Mesothelial cell of epicardium (in vitro differentiated cells): ENCODE measurements at regions not wholly inside any gene's neighbourhood (a gene's known extent, or its start where the extent isn't known, plus 50 kb on each side); places are given as distances from the start of the nearest gene placed in this dataset.
A peak's percentile ranks its signal among the peaks of the same experiment; 100 is the strongest.

Experiments used
- DNase-seq, 2 experiments: peaks; one replicate each; pipeline ENCODE4 v3.0.0; 2021; ENCODE audit warnings: low spot score in 2 of 2; ENCODE audit not compliant: unreplicated experiment in 2 of 2
- H3K27ac Mint-ChIP-seq: 2 replicates; pipeline ENCODE4 v1.8.0; 2021; ENCODE audit warnings: mixed read lengths
- H3K27me3 Mint-ChIP-seq: 2 replicates; pipeline ENCODE4 v1.8.0; 2021; ENCODE audit warnings: low read depth, mixed read lengths
- H3K36me3 Mint-ChIP-seq: 2 replicates; pipeline ENCODE4 v1.8.0; 2021; ENCODE audit warnings: mixed read lengths
- H3K4me1 Mint-ChIP-seq: 2 replicates; pipeline ENCODE4 v1.8.0; 2021; ENCODE audit warnings: mixed read lengths
- H3K4me3 Mint-ChIP-seq: 2 replicates; pipeline ENCODE4 v1.8.0; 2021; ENCODE audit warnings: mild to moderate bottlenecking, moderate library complexity, mixed read lengths
- H3K9me3 Mint-ChIP-seq: 2 replicates; pipeline ENCODE4 v1.8.0; 2021; ENCODE audit warnings: mixed read lengths
- CTCF ChIP-seq: fragments of 200-600 bp; sonication (generic); IDR thresholded peaks from one replicate; pipeline ENCODE4 v1.5.0; 2021; ENCODE audit warnings: antibody characterized with exemption; ENCODE audit not compliant: unreplicated experiment

GRCh38 chr5:13501176-13501575, 443.3 kb downstream of the DNAH5 start:
- Mint-ChIP-seq H3K27ac (no peak overlapping the region), H3K4me3 (no peak overlapping the region), H3K9me3 (no peaks in the 10 kb centered on the region), H3K4me1 (peaks cover 9% of the 10 kb centered on the region), H3K27me3 (peaks cover 3% of the 10 kb centered on the region), H3K36me3 (no peaks in the 10 kb centered on the region)
- no peak for DNase-seq
- no peak for TF ChIP-seq CTCF

GRCh38 chr5:13498279-13498678, 446.2 kb downstream of the DNAH5 start:
- H3K27ac Mint-ChIP-seq, result no peak overlapping the region

GRCh38 chr5:13488254-13488931, 456.1 kb downstream of the DNAH5 start:
- Mint-ChIP-seq H3K4me1 (no peaks in the 10 kb centered on the region), H3K27me3 (peaks cover 8% of the 10 kb centered on the region), H3K36me3 (no peaks in the 10 kb centered on the region), H3K4me3 (no peak overlapping the region), H3K9me3 (peaks cover 9% of the 10 kb centered on the region), H3K27ac (no peak overlapping the region)
- no peak for DNase-seq
- TF ChIP-seq CTCF, result no peak

More at GRCh38 chr5:13498279-13498678, 446.2 kb downstream of the DNAH5 start:
- DNase-seq, result no peak
- H3K4me1 Mint-ChIP-seq, result peaks cover 9% of the 10 kb centered on the region
- H3K9me3 Mint-ChIP-seq, result no peaks in the 10 kb centered on the region
- no peak for TF ChIP-seq CTCF
- H3K4me3 Mint-ChIP-seq, result no peak overlapping the region
- peaks cover 6% of the 10 kb centered on the region for H3K27me3 Mint-ChIP-seq
- no peaks in the 10 kb centered on the region for H3K36me3 Mint-ChIP-seq

- Mint-ChIP-seq H3K4me3 (no peak overlapping the region), H3K9me3 (no peaks in the 10 kb centered on the region), H3K36me3 (no peaks in the 10 kb centered on the region), H3K4me1 (no peaks in the 10 kb centered on the region), H3K27me3 (peaks cover 40% of the 10 kb centered on the region), H3K27ac (no peak overlapping the region)
- DNase-seq, result no peak
- no peak for TF ChIP-seq CTCF
These were observed 463.7 kb downstream of the DNAH5 start for GRCh38 chr5:13480834-13481233.

GRCh38 chr5:13478831-13479465, 465.5 kb downstream of the DNAH5 start:
- H3K27me3 Mint-ChIP-seq, result peaks cover 33% of the 10 kb centered on the region
- peak; percentile 60 for TF ChIP-seq CTCF
- no peak for DNase-seq
- H3K9me3 Mint-ChIP-seq, result peaks cover 6% of the 10 kb centered on the region
- H3K4me3 Mint-ChIP-seq, result no peak overlapping the region
- no peaks in the 10 kb centered on the region for H3K4me1 Mint-ChIP-seq
- H3K36me3 Mint-ChIP-seq, result no peaks in the 10 kb centered on the region
- no peak overlapping the region for H3K27ac Mint-ChIP-seq
